MM.1S (cell line): ENCODE measurements at regions not wholly inside any gene's neighbourhood (a gene's known extent, or its start where the extent isn't known, plus 50 kb on each side); places are given as distances from the start of the nearest gene placed in this dataset.

Source experiments
- EZH2phosphoT487 ChIP-seq: fragments of 300-600 bp; sonication (generic); IDR thresholded peaks from 2 replicates; pipeline ENCODE4 v1.6.1; 2018; ENCODE audit warnings: antibody characterized with exemption, low read length
- TF ChIP-seq, protein P1 (sequence below): fragments of 300-600 bp; sonication (generic); IDR thresholded peaks from 2 replicates; pipeline ENCODE4 v1.5.1; 2016; ENCODE audit warnings: antibody characterized with exemption, low read length, mixed read lengths

- TF ChIP-seq EZH2phosphoT487 = no peak
- TF ChIP-seq, protein P1, sequence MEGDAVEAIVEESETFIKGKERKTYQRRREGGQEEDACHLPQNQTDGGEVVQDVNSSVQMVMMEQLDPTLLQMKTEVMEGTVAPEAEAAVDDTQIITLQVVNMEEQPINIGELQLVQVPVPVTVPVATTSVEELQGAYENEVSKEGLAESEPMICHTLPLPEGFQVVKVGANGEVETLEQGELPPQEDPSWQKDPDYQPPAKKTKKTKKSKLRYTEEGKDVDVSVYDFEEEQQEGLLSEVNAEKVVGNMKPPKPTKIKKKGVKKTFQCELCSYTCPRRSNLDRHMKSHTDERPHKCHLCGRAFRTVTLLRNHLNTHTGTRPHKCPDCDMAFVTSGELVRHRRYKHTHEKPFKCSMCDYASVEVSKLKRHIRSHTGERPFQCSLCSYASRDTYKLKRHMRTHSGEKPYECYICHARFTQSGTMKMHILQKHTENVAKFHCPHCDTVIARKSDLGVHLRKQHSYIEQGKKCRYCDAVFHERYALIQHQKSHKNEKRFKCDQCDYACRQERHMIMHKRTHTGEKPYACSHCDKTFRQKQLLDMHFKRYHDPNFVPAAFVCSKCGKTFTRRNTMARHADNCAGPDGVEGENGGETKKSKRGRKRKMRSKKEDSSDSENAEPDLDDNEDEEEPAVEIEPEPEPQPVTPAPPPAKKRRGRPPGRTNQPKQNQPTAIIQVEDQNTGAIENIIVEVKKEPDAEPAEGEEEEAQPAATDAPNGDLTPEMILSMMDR = no peak
Measured at GRCh38 chr6:147675281-147675680, 166.8 kb downstream of the SAMD5 start.
